H1 (cell line): ENCODE measurements at regions not wholly inside any gene's neighbourhood (a gene's known extent, or its start where the extent isn't known, plus 50 kb on each side); places are given as distances from the start of the nearest gene placed in this dataset.

Source experiments
- CBX5 ChIP-seq: fragments of 300-800, 300-1000 bp; sonication (generic); IDR thresholded peaks from 2 replicates; pipeline ENCODE4 v1.7.1; 2016; ENCODE audit warnings: antibody characterized with exemption, low read length, low read depth
- CTBP2 ChIP-seq: IDR thresholded peaks from 2 replicates; pipeline ENCODE4 v1.7.0; 2011; ENCODE audit warnings: borderline replicate concordance, mild to moderate bottlenecking, moderate library complexity, mixed read lengths, low read length; ENCODE audit not compliant: insufficient read depth, insufficient read length
- EP300 ChIP-seq, 2 experiments: IDR thresholded peaks; 1 replicate in 1 of 2; 2 replicates in 1 of 2; pipeline ENCODE4 v1.6.1; 2011 to 2012; ENCODE audit warnings: low read depth in 2 of 2, low read length in 2 of 2, mild to moderate bottlenecking in 2 of 2, borderline replicate concordance in 1 of 2, inconsistent platforms in 1 of 2, moderate library complexity in 1 of 2
- GTF2F1 ChIP-seq: IDR thresholded peaks from 2 replicates; pipeline ENCODE4 v1.6.1; 2012; ENCODE audit warnings: low read depth, low read length, improper control_type of control experiment, borderline replicate concordance
- KDM1A ChIP-seq: fragments of 200-600, 300-600 bp; sonication (generic); IDR thresholded peaks from 2 replicates; pipeline ENCODE4 v1.7.1; 2016; ENCODE audit warnings: mild to moderate bottlenecking, low read length, borderline replicate concordance
- SIX5 ChIP-seq: IDR thresholded peaks from 2 replicates; pipeline ENCODE4 v1.6.1; 2011; ENCODE audit warnings: mild to moderate bottlenecking, low read depth, low read length
- TAF1 ChIP-seq: IDR thresholded peaks from 2 replicates; pipeline ENCODE4 v1.6.1; 2011; ENCODE audit warnings: mild to moderate bottlenecking, low read depth, low read length
- TAF7 ChIP-seq: optimal IDR thresholded peaks from 2 replicates; pipeline ENCODE3; 2011; ENCODE audit warnings: low read depth, mild to moderate bottlenecking, inconsistent platforms, low read length, moderate library complexity, borderline replicate concordance
- TBP ChIP-seq: IDR thresholded peaks from 2 replicates; pipeline ENCODE4 v1.6.1; 2011; ENCODE audit warnings: low read depth, low read length, improper control_type of control experiment
- TF ChIP-seq, protein P1 (sequence below): fragments of 300-600 bp; sonication (generic); IDR thresholded peaks from 2 replicates; pipeline ENCODE4 v1.7.1; 2012; ENCODE audit warnings: low read length, moderate library complexity, mild to moderate bottlenecking, inconsistent platforms; ENCODE audit not compliant: insufficient replicate concordance

DNA sequence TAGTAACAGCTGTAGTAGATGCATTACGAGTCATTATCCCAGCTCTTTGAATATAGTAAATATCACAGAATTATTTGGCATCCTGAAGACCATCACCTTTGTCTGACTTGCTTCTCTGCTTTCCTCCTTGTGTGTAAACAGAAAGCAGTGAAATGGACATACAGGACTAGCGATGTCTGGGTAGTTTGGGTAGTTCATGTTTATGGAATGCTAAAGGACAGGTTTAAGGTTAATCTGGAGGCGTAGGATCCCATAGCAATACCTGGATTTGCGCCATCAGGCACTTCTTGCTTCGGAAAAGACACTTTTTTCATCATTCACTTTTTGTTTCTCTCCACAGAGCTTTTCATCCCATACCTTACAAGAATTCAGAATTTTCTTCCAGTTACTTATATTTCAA lies 232.2 kb downstream of the GPAT3 start (continued):
- TF ChIP-seq, protein P1, sequence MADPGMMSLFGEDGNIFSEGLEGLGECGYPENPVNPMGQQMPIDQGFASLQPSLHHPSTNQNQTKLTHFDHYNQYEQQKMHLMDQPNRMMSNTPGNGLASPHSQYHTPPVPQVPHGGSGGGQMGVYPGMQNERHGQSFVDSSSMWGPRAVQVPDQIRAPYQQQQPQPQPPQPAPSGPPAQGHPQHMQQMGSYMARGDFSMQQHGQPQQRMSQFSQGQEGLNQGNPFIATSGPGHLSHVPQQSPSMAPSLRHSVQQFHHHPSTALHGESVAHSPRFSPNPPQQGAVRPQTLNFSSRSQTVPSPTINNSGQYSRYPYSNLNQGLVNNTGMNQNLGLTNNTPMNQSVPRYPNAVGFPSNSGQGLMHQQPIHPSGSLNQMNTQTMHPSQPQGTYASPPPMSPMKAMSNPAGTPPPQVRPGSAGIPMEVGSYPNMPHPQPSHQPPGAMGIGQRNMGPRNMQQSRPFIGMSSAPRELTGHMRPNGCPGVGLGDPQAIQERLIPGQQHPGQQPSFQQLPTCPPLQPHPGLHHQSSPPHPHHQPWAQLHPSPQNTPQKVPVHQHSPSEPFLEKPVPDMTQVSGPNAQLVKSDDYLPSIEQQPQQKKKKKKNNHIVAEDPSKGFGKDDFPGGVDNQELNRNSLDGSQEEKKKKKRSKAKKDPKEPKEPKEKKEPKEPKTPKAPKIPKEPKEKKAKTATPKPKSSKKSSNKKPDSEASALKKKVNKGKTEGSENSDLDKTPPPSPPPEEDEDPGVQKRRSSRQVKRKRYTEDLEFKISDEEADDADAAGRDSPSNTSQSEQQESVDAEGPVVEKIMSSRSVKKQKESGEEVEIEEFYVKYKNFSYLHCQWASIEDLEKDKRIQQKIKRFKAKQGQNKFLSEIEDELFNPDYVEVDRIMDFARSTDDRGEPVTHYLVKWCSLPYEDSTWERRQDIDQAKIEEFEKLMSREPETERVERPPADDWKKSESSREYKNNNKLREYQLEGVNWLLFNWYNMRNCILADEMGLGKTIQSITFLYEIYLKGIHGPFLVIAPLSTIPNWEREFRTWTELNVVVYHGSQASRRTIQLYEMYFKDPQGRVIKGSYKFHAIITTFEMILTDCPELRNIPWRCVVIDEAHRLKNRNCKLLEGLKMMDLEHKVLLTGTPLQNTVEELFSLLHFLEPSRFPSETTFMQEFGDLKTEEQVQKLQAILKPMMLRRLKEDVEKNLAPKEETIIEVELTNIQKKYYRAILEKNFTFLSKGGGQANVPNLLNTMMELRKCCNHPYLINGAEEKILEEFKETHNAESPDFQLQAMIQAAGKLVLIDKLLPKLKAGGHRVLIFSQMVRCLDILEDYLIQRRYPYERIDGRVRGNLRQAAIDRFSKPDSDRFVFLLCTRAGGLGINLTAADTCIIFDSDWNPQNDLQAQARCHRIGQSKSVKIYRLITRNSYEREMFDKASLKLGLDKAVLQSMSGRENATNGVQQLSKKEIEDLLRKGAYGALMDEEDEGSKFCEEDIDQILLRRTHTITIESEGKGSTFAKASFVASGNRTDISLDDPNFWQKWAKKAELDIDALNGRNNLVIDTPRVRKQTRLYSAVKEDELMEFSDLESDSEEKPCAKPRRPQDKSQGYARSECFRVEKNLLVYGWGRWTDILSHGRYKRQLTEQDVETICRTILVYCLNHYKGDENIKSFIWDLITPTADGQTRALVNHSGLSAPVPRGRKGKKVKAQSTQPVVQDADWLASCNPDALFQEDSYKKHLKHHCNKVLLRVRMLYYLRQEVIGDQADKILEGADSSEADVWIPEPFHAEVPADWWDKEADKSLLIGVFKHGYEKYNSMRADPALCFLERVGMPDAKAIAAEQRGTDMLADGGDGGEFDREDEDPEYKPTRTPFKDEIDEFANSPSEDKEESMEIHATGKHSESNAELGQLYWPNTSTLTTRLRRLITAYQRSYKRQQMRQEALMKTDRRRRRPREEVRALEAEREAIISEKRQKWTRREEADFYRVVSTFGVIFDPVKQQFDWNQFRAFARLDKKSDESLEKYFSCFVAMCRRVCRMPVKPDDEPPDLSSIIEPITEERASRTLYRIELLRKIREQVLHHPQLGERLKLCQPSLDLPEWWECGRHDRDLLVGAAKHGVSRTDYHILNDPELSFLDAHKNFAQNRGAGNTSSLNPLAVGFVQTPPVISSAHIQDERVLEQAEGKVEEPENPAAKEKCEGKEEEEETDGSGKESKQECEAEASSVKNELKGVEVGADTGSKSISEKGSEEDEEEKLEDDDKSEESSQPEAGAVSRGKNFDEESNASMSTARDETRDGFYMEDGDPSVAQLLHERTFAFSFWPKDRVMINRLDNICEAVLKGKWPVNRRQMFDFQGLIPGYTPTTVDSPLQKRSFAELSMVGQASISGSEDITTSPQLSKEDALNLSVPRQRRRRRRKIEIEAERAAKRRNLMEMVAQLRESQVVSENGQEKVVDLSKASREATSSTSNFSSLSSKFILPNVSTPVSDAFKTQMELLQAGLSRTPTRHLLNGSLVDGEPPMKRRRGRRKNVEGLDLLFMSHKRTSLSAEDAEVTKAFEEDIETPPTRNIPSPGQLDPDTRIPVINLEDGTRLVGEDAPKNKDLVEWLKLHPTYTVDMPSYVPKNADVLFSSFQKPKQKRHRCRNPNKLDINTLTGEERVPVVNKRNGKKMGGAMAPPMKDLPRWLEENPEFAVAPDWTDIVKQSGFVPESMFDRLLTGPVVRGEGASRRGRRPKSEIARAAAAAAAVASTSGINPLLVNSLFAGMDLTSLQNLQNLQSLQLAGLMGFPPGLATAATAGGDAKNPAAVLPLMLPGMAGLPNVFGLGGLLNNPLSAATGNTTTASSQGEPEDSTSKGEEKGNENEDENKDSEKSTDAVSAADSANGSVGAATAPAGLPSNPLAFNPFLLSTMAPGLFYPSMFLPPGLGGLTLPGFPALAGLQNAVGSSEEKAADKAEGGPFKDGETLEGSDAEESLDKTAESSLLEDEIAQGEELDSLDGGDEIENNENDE: no peak
- TF ChIP-seq EP300 (IDR thresholded peaks at IDR 0.05; ENCODE audit: borderline replicate concordance in 1 of 2, low read depth in 2 of 2, low read length in 2 of 2) (no peak), TAF1 (no peak), TAF7 (no peak), TBP (no peak), CBX5 (no peak), GTF2F1 (no peak), CTBP2 (no peak), SIX5 (no peak), KDM1A (no peak)
